AG20443 (cell line): ENCODE measurements at regions not wholly inside any gene's neighbourhood (a gene's known extent, or its start where the extent isn't known, plus 50 kb on each side); places are given as distances from the start of the nearest gene placed in this dataset.
"Not testable (repeated sequence)": the region's sequence is repeated elsewhere in the genome, so short reads cannot be mapped to it uniquely, and the experiment has no call there.

Experiments used
- DNase-seq: peaks from one replicate; pipeline ENCODE4 v3.0.0; 2012; ENCODE audit warnings: low spot score, mixed read lengths

GRCh38 chr21:10428981-10429534, 92.3 kb upstream of the TPTE start:
- DNase-seq: peak; percentile 16

GRCh38 chr21:10430005-10430404, 91.4 kb upstream of the TPTE start:
- DNase-seq: peak; percentile 24

- peak; percentile 17 for DNase-seq
These were observed 89.4 kb upstream of the TPTE start for GRCh38 chr21:10431995-10432394.

- DNase-seq: not testable (repeated sequence)
These were observed 88.9 kb upstream of the TPTE start for GRCh38 chr21:10432456-10432855.

GRCh38 chr21:10437977-10438376, 83.4 kb upstream of the TPTE start:
- not testable (repeated sequence) for DNase-seq

GRCh38 chr21:10440639-10441038, 80.7 kb upstream of the TPTE start:
- DNase-seq: not testable (repeated sequence)

- not testable (repeated sequence) for DNase-seq
These were observed 79.4 kb upstream of the TPTE start for GRCh38 chr21:10442018-10442417.

GRCh38 chr21:10445685-10446084, 75.7 kb upstream of the TPTE start:
- DNase-seq: not testable (repeated sequence)

GRCh38 chr21:10449451-10449850, 71.9 kb upstream of the TPTE start:
- not testable (repeated sequence) for DNase-seq

- DNase-seq: not testable (repeated sequence)
These were observed 70.1 kb upstream of the TPTE start for GRCh38 chr21:10451274-10451673.

GRCh38 chr21:10457765-10458164, 63.6 kb upstream of the TPTE start:
- not testable (repeated sequence) for DNase-seq

GRCh38 chr21:10460957-10461356, 60.4 kb upstream of the TPTE start:
- not testable (repeated sequence) for DNase-seq

- not testable (repeated sequence) for DNase-seq
These were observed 59.9 kb upstream of the TPTE start for GRCh38 chr21:10461445-10461844.

GRCh38 chr21:10463156-10463555, 58.2 kb upstream of the TPTE start:
- no peak for DNase-seq

GRCh38 chr21:10464975-10465374, 56.4 kb upstream of the TPTE start:
- no peak for DNase-seq

GRCh38 chr21:10465524-10466110, 55.8 kb upstream of the TPTE start:
- not testable (repeated sequence) for DNase-seq

GRCh38 chr21:10466200-10466599, 55.2 kb upstream of the TPTE start:
- no peak for DNase-seq
